ENCODE measurements at regions not wholly inside any gene's neighbourhood (a gene's known extent, or its start where the extent isn't known, plus 50 kb on each side); places are given as distances from the start of the nearest gene placed in this dataset.

- no peak for TF ChIP-seq CTCF (conservative IDR thresholded peaks at IDR 0.05; ENCODE audit: low read depth, low read length)
- TF ChIP-seq EZH2phosphoT487 (IDR thresholded peaks at IDR 0.05; ENCODE audit: borderline replicate concordance, low read length) = no peak
Observed at GRCh38 chr13:57824121-57824520, 192.6 kb downstream of the PCDH17 start.
